A673 (cell line): ENCODE measurements at regions not wholly inside any gene's neighbourhood (a gene's known extent, or its start where the extent isn't known, plus 50 kb on each side); places are given as distances from the start of the nearest gene placed in this dataset.

ENCODE experiments used
- BruUV-seq: library from RNA; stranded (reverse); fragments of 400-500 nt; replicated peaks from 2 replicates; lab custom pipeline; 2021; lab: Mats Ljungman, UMichigan
- CTCF ChIA-PET: fragments of 300-600 bp; sonication (Branson Sonifier 250); formaldehyde crosslinking; loops from one replicate; lab custom pipeline; 2022; ENCODE audit warnings: antibody characterized with exemption; lab: Charles Lee
- POLR2A ChIA-PET: fragments of 300-600 bp; sonication (Branson Sonifier 250); formaldehyde crosslinking; loops from one replicate; lab custom pipeline; 2022; ENCODE audit warnings: antibody characterized with exemption; ENCODE audit not compliant: low non-redundant PET; lab: Charles Lee
- DNase-seq: peaks from one replicate; pipeline ENCODE4 v3.0.0-alpha.2; 2015; ENCODE audit warnings: low spot score
- H3K27ac ChIP-seq: fragments of 200-600 bp; sonication (generic); 2 replicates; pipeline ENCODE4 v1.5.1; 2016; ENCODE audit warnings: mixed run types, low read depth, mild to moderate bottlenecking, mixed read lengths, antibody characterized with exemption, low read length; ENCODE audit not compliant: poor library complexity, severe bottlenecking
- H3K27me3 ChIP-seq: fragments of 200-600 bp; sonication (generic); replicated peaks from 2 replicates; pipeline ENCODE4 v1.6.1; 2017; ENCODE audit warnings: mixed run types, low read depth, mild to moderate bottlenecking, mixed read lengths, antibody characterized with exemption, low read length; ENCODE audit not compliant: insufficient read depth, poor library complexity
- H3K36me3 ChIP-seq: fragments of 200-600 bp; sonication (generic); 2 replicates; pipeline ENCODE4 v1.6.1; 2016; ENCODE audit warnings: mixed run types, mild to moderate bottlenecking, mixed read lengths, antibody characterized with exemption, low read length; ENCODE audit not compliant: insufficient read depth, poor library complexity, severe bottlenecking
- H3K4me1 ChIP-seq: fragments of 200-600 bp; sonication (generic); 2 replicates; pipeline ENCODE4 v1.6.1; 2017; ENCODE audit warnings: mixed run types, mild to moderate bottlenecking, mixed read lengths, antibody characterized with exemption, low read length; ENCODE audit not compliant: insufficient read depth, poor library complexity, severe bottlenecking
- H3K4me3 ChIP-seq: fragments of 200-600 bp; sonication (generic); 2 replicates; pipeline ENCODE4 v1.5.1; 2016; ENCODE audit warnings: low read depth, mixed run types, mild to moderate bottlenecking, mixed read lengths, low read length; ENCODE audit not compliant: poor library complexity, severe bottlenecking
- H3K9me3 ChIP-seq: fragments of 200-600 bp; sonication (generic); 2 replicates; pipeline ENCODE4 v1.6.1; 2016; ENCODE audit warnings: mixed run types, low read depth, mild to moderate bottlenecking, mixed read lengths, antibody characterized with exemption, low read length; ENCODE audit not compliant: poor library complexity, severe bottlenecking
- EZH2 ChIP-seq: fragments of 200-600 bp; sonication (generic); IDR thresholded peaks from 2 replicates; pipeline ENCODE4 v1.6.1; 2017; ENCODE audit warnings: borderline replicate concordance, low read depth, mild to moderate bottlenecking, mixed read lengths, antibody characterized with exemption, low read length; ENCODE audit not compliant: poor library complexity, severe bottlenecking
- intact Hi-C: fragments of 100-400 bp; cut with micrococcal nuclease; formaldehyde crosslinking; loops from one replicate; pipeline ENCODE4 v1.10.0; 2022; ENCODE audit not compliant: unreplicated experiment
- TF ChIP-seq, protein P1 (sequence below): fragments of 300-800, 200-600 bp; sonication (generic); conservative IDR thresholded peaks from 2 replicates; pipeline ENCODE4 v1.5.1; 2017; ENCODE audit warnings: low read depth, mild to moderate bottlenecking, antibody characterized with exemption, low read length, moderate library complexity, mixed read lengths

DNA sequence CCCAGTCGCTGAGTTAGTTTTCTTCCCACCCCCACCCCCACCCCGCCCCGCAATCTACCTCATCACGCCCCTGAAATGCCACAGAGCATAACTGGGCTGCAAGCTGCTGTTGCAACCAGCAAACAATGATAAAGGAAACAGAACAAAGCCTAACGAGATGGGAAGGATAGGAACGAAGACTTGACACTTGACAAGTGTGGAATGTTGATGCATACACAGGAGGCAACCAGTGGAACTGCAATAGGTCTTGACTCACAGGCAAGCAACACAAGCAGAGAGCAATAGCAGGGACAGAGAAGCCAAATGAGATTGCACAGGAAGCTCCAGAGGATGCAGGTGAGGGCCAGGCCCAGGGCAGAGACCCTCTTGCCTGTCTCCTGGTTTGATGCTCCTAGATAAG lies 225.9 kb downstream of the IGSF11 start:
- no peaks in the 10 kb centered on the region for H3K27me3 ChIP-seq
- no peak for DNase-seq
- CTCF ChIA-PET: no interaction called here
- TF ChIP-seq, protein P1, sequence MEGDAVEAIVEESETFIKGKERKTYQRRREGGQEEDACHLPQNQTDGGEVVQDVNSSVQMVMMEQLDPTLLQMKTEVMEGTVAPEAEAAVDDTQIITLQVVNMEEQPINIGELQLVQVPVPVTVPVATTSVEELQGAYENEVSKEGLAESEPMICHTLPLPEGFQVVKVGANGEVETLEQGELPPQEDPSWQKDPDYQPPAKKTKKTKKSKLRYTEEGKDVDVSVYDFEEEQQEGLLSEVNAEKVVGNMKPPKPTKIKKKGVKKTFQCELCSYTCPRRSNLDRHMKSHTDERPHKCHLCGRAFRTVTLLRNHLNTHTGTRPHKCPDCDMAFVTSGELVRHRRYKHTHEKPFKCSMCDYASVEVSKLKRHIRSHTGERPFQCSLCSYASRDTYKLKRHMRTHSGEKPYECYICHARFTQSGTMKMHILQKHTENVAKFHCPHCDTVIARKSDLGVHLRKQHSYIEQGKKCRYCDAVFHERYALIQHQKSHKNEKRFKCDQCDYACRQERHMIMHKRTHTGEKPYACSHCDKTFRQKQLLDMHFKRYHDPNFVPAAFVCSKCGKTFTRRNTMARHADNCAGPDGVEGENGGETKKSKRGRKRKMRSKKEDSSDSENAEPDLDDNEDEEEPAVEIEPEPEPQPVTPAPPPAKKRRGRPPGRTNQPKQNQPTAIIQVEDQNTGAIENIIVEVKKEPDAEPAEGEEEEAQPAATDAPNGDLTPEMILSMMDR: no peak
- no peak for TF ChIP-seq EZH2
- H3K27ac ChIP-seq: no peak overlapping the region
- H3K9me3 ChIP-seq: no peaks in the 10 kb centered on the region
- BruUV-seq: no TSS peak
- no peak overlapping the region for H3K4me3 ChIP-seq
- no peaks in the 10 kb centered on the region for H3K4me1 ChIP-seq
- POLR2A ChIA-PET: no interaction called here
- intact Hi-C loops: no loop called here
- H3K36me3 ChIP-seq: no peaks in the 10 kb centered on the region

DNA sequence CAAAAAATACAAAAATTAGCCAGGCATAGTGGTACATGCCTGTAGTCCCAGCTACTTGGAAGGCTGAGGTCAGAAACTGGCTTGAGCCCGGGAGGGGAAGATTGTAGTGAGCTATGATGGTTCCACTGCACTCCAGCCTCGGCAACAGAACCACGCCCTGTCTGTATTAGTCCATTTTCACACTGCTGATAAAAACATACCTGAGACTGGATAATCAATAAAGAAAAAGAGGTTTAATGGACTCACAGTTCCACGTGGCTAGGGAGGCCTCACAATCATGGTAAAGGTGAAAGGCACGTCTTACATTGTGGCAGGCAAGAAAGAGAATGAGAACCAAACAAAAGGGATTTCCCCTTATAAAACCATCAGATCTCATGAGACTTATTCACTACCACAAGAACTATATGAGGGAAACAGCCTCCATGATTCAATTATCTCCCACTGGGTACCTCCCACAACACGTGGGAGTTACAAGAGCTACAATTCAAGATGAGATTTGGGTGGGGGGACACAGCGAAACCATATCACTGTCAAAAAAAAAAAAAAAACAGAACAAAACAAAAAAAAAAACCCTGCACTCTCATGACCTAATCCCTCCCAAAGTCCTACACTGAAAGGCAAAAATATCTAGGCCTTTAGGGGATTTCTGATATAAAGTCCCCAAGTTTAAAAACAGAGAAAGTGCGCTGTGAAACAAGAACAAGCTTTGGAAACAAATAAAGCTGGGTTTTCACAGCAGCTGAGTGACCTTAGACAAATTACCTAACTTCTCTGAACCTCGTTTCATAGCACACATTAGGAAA lies 224.7 kb downstream of the IGSF11 start:
- Histone ChIP-seq H3K9me3 (no peaks in the 10 kb centered on the region), H3K36me3 (no peaks in the 10 kb centered on the region), H3K27ac (no peak overlapping the region), H3K27me3 (no peaks in the 10 kb centered on the region), H3K4me1 (no peaks in the 10 kb centered on the region), H3K4me3 (no peak overlapping the region)
- BruUV-seq: no TSS peak
- intact Hi-C loops: loop anchor here (10.0 kb wide), 2 partner anchors 175 to 1945 kb away; no protein-coding TSS in a partner anchor
- ChIA-PET CTCF (no interaction called here), POLR2A (no interaction called here)
- no peak for DNase-seq
- no peak for TF ChIP-seq EZH2
- TF ChIP-seq, protein P1: no peak

DNA sequence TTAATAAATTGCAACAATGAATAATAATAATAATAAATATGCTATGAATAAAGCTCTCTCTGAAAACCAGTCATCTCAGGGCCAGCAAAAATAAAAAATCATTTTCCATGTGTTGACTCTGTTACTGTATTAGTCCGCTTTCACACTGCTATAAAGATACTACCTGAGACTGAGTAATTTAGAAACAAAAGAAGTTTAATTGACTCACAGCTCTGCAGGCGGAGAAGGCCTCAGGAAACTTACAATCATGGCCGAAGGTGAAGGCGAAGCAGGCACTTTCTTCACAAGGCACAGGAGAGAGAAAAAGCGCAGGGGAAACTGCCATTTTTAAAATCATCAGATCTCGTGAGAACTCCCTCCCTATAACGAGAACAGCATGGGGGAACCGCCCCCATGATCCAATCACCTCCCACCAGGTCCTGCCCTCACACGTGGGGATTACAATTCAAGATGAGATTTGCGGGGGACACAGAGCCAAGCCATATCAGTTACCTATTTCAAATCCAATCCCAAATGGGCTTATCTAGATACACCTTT lies 224.1 kb downstream of the IGSF11 start:
- Histone ChIP-seq H3K4me1 (no peaks in the 10 kb centered on the region), H3K27me3 (no peaks in the 10 kb centered on the region), H3K36me3 (no peaks in the 10 kb centered on the region), H3K9me3 (no peaks in the 10 kb centered on the region), H3K4me3 (no peak overlapping the region), H3K27ac (no peak overlapping the region)
- BruUV-seq: no TSS peak
- POLR2A ChIA-PET: no interaction called here
- intact Hi-C loops: loop anchor here (10.0 kb wide), 2 partner anchors 176 to 1946 kb away; no protein-coding TSS in a partner anchor
- CTCF ChIA-PET: no interaction called here
- DNase-seq: no peak
- TF ChIP-seq EZH2: no peak
